C4-2B (cell line): ENCODE measurements at regions not wholly inside any gene's neighbourhood (a gene's known extent, or its start where the extent isn't known, plus 50 kb on each side); places are given as distances from the start of the nearest gene placed in this dataset.

Experiments
- H3K27ac ChIP-seq: fragments of 450-650 bp; 2 replicates; pipeline ENCODE4 v1.5.1; 2017
- CTCF ChIP-seq: fragments of 450-650 bp; conservative IDR thresholded peaks from 2 replicates; pipeline ENCODE4 v1.5.1; 2017; ENCODE audit warnings: mild to moderate bottlenecking
- ZFX ChIP-seq: fragments of 450-650 bp; IDR thresholded peaks from 2 replicates; pipeline ENCODE4 v1.6.1; 2017

- H3K27ac ChIP-seq = no peak overlapping the region
These were observed 85.2 kb upstream of the CDC42BPA start for GRCh38 chr1:227403535-227403934.

GRCh38 chr1:227401562-227402342 lies 83.5 kb upstream of the CDC42BPA start:
- no peak for TF ChIP-seq ZFX
- TF ChIP-seq CTCF = no peak
- no peak overlapping the region for H3K27ac ChIP-seq

More at GRCh38 chr1:227403535-227403934, 85.2 kb upstream of the CDC42BPA start:
- TF ChIP-seq ZFX = no peak
- no peak for TF ChIP-seq CTCF

- H3K27ac ChIP-seq = no peak overlapping the region
- TF ChIP-seq CTCF (no peak), ZFX (no peak)
These were observed 80.9 kb upstream of the CDC42BPA start for GRCh38 chr1:227399152-227399730.

- H3K27ac ChIP-seq = no peak overlapping the region
- TF ChIP-seq ZFX (no peak), CTCF (no peak)
These were observed 79.2 kb upstream of the CDC42BPA start for GRCh38 chr1:227397354-227397978.

GRCh38 chr1:227396539-227397353 lies 78.5 kb upstream of the CDC42BPA start:
- no peak for TF ChIP-seq CTCF
- H3K27ac ChIP-seq = no peak overlapping the region

- H3K27ac ChIP-seq = no peak overlapping the region
- TF ChIP-seq CTCF = no peak
- no peak for TF ChIP-seq ZFX
These were observed 77.2 kb upstream of the CDC42BPA start for GRCh38 chr1:227395426-227396028.
